Spinal cord (tissue), 9 donors: ENCODE measurements at regions not wholly inside any gene's neighbourhood (a gene's known extent, or its start where the extent isn't known, plus 50 kb on each side); places are given as distances from the start of the nearest gene placed in this dataset.

Experiments used
- DNase-seq, 6 donors: peaks; one replicate each; pipeline versions ENCODE4 v3.0.0 to v3.0.0-alpha.2; 2013 to 2015; ENCODE audit warnings: low spot score in 6 of 6, low read depth in 4 of 6
- H3K27ac ChIP-seq: one replicate; pipeline ENCODE4 v1.5.1; 2013; ENCODE audit warnings: low read depth, low read length, control low read depth
- H3K27me3 ChIP-seq: one replicate; pipeline ENCODE4 v1.6.1; 2013; ENCODE audit warnings: low read length; ENCODE audit not compliant: control insufficient read depth, insufficient read depth
- H3K36me3 ChIP-seq: one replicate; pipeline ENCODE4 v1.6.1; 2013; ENCODE audit warnings: low read length; ENCODE audit not compliant: control insufficient read depth, insufficient read depth
- H3K4me1 ChIP-seq: one replicate; pipeline ENCODE4 v1.6.1; 2013; ENCODE audit warnings: low read length; ENCODE audit not compliant: control insufficient read depth, insufficient read depth
- H3K4me3 ChIP-seq: one replicate; pipeline ENCODE4 v1.5.1; 2013; ENCODE audit warnings: low read depth, low read length, control low read depth
- H3K9me3 ChIP-seq: one replicate; pipeline ENCODE4 v1.6.1; 2013; ENCODE audit warnings: low read length; ENCODE audit not compliant: control insufficient read depth, insufficient read depth
- WGBS: methylation state at CpG from one replicate; pipeline ENCODE4 v1.1.5; 2013; ENCODE audit warnings: missing lambda C conversion rate; ENCODE audit not compliant: insufficient coverage; 5-methylcytosine and 5-hydroxymethylcytosine counted together
- donor health status: healthy.

DNA sequence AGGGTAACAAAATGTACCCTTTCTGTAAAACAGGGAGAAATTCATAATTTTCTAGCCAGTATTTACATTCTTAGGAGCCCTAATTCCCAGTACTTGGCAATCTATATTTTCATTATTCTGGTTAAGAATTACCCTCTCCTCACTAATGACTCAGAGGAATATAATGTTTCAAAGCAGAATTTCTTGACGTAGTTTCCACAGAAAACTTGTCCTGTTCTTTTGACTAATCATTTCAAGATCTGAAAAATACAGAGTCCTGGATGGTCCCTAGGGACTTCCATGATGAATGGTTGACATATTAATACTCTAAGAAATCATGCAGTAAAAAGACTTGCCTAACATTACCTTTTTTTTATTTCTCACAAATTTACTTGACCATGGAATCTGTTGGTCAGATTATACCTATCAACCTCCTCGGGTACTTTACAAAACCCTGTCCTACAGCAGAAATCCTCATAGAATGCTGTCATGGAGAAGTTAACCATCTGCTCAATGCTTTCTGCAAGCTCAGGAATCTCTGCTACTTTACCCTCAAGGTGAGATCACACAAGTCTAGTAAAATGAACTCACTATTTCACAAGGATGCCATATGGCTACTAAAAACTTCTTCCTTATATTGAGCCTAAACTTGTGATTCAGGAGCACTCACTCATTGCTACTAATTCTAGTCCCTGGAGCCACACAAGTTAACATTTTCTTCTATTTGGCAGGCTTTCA is 202.1 kb upstream of the CNR1 start:
- Histone ChIP-seq H3K4me3 (no peak overlapping the region), H3K27ac (no peak overlapping the region), H3K27me3 (no peaks in the 10 kb centered on the region), H3K9me3 (no peaks in the 10 kb centered on the region), H3K36me3 (no peaks in the 10 kb centered on the region), H3K4me1 (no peaks in the 10 kb centered on the region)
- 83% methylated on average over 1 of the region's 2 CpGs for WGBS
- DNase-seq: no peak

- WGBS: 0% methylated on average over 1 of the region's 1 CpG
- Histone ChIP-seq H3K36me3 (no peaks in the 10 kb centered on the region), H3K4me3 (no peak overlapping the region), H3K4me1 (no peaks in the 10 kb centered on the region), H3K9me3 (no peaks in the 10 kb centered on the region), H3K27me3 (no peaks in the 10 kb centered on the region), H3K27ac (no peak overlapping the region)
- no peak for DNase-seq
Observed at GRCh38 chr6:88367248-88367647, 201.1 kb upstream of the CNR1 start.

DNA sequence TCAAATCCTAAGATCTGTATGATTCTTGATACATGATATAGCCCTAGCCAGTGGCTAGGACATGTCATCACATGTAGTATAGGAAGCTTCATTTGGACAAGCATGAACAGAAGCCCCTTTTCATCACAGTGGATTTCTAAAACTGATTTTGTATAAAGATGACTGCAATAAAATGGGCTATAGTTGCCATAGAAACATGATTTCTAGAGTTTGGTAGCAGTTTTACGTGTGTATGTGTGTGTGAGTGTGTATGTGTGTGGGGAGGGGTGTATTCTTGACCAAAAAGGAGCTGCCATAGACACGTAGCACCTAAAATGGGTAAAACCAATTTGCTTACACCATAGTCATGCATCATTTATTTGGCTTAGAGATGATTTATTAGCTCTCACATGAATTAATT is 200.5 kb upstream of the CNR1 start:
- H3K4me1 ChIP-seq: no peaks in the 10 kb centered on the region
- H3K27ac ChIP-seq: no peak overlapping the region
- H3K4me3 ChIP-seq: no peak overlapping the region
- 57% methylated on average over 1 of the region's 2 CpGs for WGBS
- H3K27me3 ChIP-seq: no peaks in the 10 kb centered on the region
- H3K9me3 ChIP-seq: no peaks in the 10 kb centered on the region
- no peaks in the 10 kb centered on the region for H3K36me3 ChIP-seq
- DNase-seq: peak in 1 of 6 donors; percentile 66

GRCh38 chr6:88365656-88366055 is 199.5 kb upstream of the CNR1 start:
- DNase-seq: no peak
- Histone ChIP-seq H3K9me3 (no peaks in the 10 kb centered on the region), H3K27me3 (no peaks in the 10 kb centered on the region), H3K4me3 (no peak overlapping the region), H3K36me3 (no peaks in the 10 kb centered on the region), H3K27ac (no peak overlapping the region), H3K4me1 (no peaks in the 10 kb centered on the region)
- WGBS: no CpG with 5 or more reads among the region's 2 CpGs

DNA sequence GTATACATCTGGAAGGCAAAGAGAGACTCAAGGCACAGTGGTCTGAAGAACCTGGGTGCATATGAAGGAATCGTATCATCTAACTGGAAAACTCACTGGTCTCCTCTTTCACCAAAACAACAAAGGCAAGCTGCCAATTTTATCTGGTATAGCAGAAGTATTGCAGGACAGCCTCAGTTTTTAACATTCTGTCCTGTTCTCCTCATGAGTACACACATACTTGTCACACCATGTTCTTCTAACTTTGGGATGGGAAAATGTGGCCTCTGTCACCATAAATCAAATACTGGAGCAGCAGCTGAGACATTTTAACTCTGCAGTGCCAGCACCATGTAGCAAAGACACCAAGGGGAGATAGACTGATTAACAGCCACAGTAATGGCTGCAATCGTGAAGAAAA is 199.1 kb upstream of the CNR1 start:
- WGBS: 90% methylated on average over 2 of the region's 2 CpGs
- Histone ChIP-seq H3K27ac (no peak overlapping the region), H3K36me3 (no peaks in the 10 kb centered on the region), H3K4me1 (no peaks in the 10 kb centered on the region), H3K9me3 (no peaks in the 10 kb centered on the region), H3K4me3 (no peak overlapping the region), H3K27me3 (no peaks in the 10 kb centered on the region)
- no peak for DNase-seq

DNA sequence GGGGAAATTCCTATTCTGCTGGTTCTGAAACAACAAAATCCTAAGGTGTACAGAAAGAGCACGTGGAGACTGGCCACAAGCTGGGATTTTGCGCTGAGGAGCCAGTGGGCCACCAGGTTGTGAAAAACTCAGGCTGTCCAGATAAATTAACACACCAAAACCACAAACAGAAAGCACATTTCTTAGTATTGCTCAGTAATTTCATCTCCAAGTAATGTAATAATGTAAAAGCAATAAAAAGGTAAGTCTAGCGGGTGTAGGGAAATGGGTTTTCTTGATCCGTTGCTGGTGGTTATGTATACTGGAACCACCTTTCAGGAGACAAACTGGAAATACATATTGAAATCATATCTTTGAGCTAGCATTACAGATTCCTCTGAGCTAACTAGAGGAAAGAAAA is 195.6 kb upstream of the CNR1 start:
- DNase-seq: no peak
- Histone ChIP-seq H3K27me3 (no peaks in the 10 kb centered on the region), H3K36me3 (no peaks in the 10 kb centered on the region), H3K27ac (no peak overlapping the region), H3K4me1 (no peaks in the 10 kb centered on the region), H3K4me3 (no peak overlapping the region), H3K9me3 (no peaks in the 10 kb centered on the region)
- no CpG with 5 or more reads among the region's 4 CpGs for WGBS

DNA sequence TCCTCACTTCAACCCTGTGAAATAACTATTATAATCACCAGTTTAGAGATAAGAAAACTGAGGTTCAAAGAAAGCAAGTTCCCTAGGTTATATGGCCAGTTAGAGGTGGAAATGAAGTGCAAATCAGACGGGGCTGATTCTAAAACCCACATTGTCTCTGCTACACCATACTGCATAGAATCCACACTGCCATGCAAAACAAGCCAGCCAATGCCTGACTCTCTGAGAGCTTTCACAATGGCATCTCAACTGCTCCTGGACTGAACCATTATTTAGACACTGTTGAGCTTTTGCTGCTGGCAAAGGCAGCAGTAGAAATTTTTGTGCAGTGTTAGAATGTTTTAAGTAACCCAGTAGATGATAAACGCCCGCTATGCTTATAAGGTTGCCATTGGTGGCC is 195.2 kb upstream of the CNR1 start:
- WGBS: no CpG with 5 or more reads among the region's 3 CpGs
- no peaks in the 10 kb centered on the region for H3K27me3 ChIP-seq
- DNase-seq: no peak
- H3K36me3 ChIP-seq: no peaks in the 10 kb centered on the region
- H3K4me3 ChIP-seq: no peak overlapping the region
- H3K9me3 ChIP-seq: no peaks in the 10 kb centered on the region
- H3K27ac ChIP-seq: no peak overlapping the region
- H3K4me1 ChIP-seq: no peaks in the 10 kb centered on the region

GRCh38 chr6:88360203-88360797 is 194.2 kb upstream of the CNR1 start:
- DNase-seq: no peak
- Histone ChIP-seq H3K4me3 (no peak overlapping the region), H3K4me1 (no peaks in the 10 kb centered on the region), H3K36me3 (no peaks in the 10 kb centered on the region), H3K9me3 (no peaks in the 10 kb centered on the region), H3K27ac (no peak overlapping the region), H3K27me3 (no peaks in the 10 kb centered on the region)
- WGBS: no CpG with 5 or more reads among the region's 1 CpG

- H3K9me3 ChIP-seq: no peaks in the 10 kb centered on the region
- H3K27me3 ChIP-seq: no peaks in the 10 kb centered on the region
- DNase-seq: no peak
- no peak overlapping the region for H3K27ac ChIP-seq
- no peaks in the 10 kb centered on the region for H3K36me3 ChIP-seq
- no peaks in the 10 kb centered on the region for H3K4me1 ChIP-seq
- 67% methylated on average over 1 of the region's 3 CpGs for WGBS
- H3K4me3 ChIP-seq: no peak overlapping the region
Observed at GRCh38 chr6:88359530-88360202, 193.5 kb upstream of the CNR1 start.

- Histone ChIP-seq H3K27me3 (no peaks in the 10 kb centered on the region), H3K9me3 (no peaks in the 10 kb centered on the region), H3K4me1 (no peaks in the 10 kb centered on the region), H3K4me3 (no peak overlapping the region), H3K36me3 (no peaks in the 10 kb centered on the region), H3K27ac (no peak overlapping the region)
- no peak for DNase-seq
Observed at GRCh38 chr6:88358846-88359245, 192.7 kb upstream of the CNR1 start.
